ENCODE measurements at regions not wholly inside any gene's neighbourhood (a gene's known extent, or its start where the extent isn't known, plus 50 kb on each side); places are given as distances from the start of the nearest gene placed in this dataset.

- TF ChIP-seq CTCF (IDR thresholded peaks at IDR 0.05) (no peak), TCF7L2 (IDR thresholded peaks at IDR 0.05; ENCODE audit: low read depth, low read length) (no peak)
Measured at GRCh38 chrX:121581885-121582284, 534.5 kb downstream of the GLUD2 start.

All from Panc1 (cell line).